ENCODE measurements at regions not wholly inside any gene's neighbourhood (a gene's known extent, or its start where the extent isn't known, plus 50 kb on each side); places are given as distances from the start of the nearest gene placed in this dataset.

DNA sequence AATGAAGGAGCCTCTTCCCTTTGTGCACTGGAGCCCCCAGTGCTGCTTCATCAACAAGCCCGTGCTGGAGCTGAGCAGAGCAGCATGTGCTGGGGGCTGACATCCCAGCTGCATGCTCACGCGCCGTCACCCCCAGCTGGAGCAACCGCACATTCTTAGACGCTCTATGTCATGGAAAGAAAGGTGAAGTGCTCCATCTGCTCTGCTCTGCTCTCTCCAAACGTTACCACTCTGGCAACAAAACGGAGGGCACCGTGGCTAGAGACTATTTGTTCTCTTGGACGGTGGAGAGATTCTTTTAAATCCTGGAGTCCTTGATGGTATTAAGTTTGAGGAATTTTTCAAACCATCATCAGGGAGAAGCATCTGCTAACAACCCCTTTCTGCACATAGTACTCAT is 208.4 kb downstream of the C12orf75 start:
- Histone ChIP-seq H2BK5ac (ENCODE audit: low read depth, low read length, poor library complexity) (no peak overlapping the region), H2AFZ (ENCODE audit: insufficient read depth, low read length, poor library complexity) (no peak overlapping the region), H4K8ac (ENCODE audit: low read depth, low read length) (no peak overlapping the region), H3K14ac (ENCODE audit: low read length) (no peak overlapping the region), H3K9ac (ENCODE audit: low read length) (no peak overlapping the region), H3K4me2 (ENCODE audit: low read length) (no peak overlapping the region), H3K4me3 (ENCODE audit: low read depth, low read length) (no peak overlapping the region), H3K4me1 (ENCODE audit: control insufficient read depth in 1 of 2, insufficient read depth in 2 of 2, low read length in 2 of 2) (no peaks in the 10 kb centered on the region), H3K9me3 (ENCODE audit: insufficient read depth, low read depth, low read length) (peaks cover 15% of the 10 kb centered on the region), H3K36me3 (ENCODE audit: control insufficient read depth in 1 of 2, insufficient read depth in 2 of 2, low read length in 2 of 2) (no peaks in the 10 kb centered on the region), H2AK5ac (ENCODE audit: low read length) (no peak overlapping the region), H3K4ac (ENCODE audit: low read depth, low read length) (no peak overlapping the region), H3K23ac (ENCODE audit: low read length) (no peak overlapping the region), H3K79me2 (ENCODE audit: control insufficient read depth, insufficient read depth, low read length, poor library complexity) (no peaks in the 10 kb centered on the region), H2BK12ac (ENCODE audit: low read length) (no peak overlapping the region), H2BK120ac (ENCODE audit: insufficient read depth, low read length, poor library complexity) (no peak overlapping the region), H3K27me3 (ENCODE audit: insufficient read depth, low read length) (no peaks in the 10 kb centered on the region), H3K18ac (ENCODE audit: low read length) (no peak overlapping the region), H4K91ac (ENCODE audit: low read depth, low read length) (no peak overlapping the region), H4K12ac (ENCODE audit: low read depth, low read length) (no peak overlapping the region), H3K27ac (ENCODE audit: low read depth, low read length) (no peak overlapping the region), H3K79me1 (ENCODE audit: low read length) (no peaks in the 10 kb centered on the region)
- DNase-seq = no peak
- WGBS (ENCODE audit: extremely low coverage, insufficient coverage, insufficient read length) = no CpG with 5 or more reads among the region's 10 CpGs

GRCh38 chr12:105539735-105540134 is 209.2 kb downstream of the C12orf75 start:
- no peak overlapping the region for H4K12ac ChIP-seq (ENCODE audit: low read depth, low read length)
- no peaks in the 10 kb centered on the region for H3K79me1 ChIP-seq (ENCODE audit: low read length)
- WGBS (ENCODE audit: extremely low coverage, insufficient coverage, insufficient read length) = no CpG with 5 or more reads among the region's 3 CpGs
- DNase-seq = no peak
- peaks cover 15% of the 10 kb centered on the region for H3K9me3 ChIP-seq (ENCODE audit: insufficient read depth, low read depth, low read length)
- no peak overlapping the region for H3K23ac ChIP-seq (ENCODE audit: low read length)
- no peak overlapping the region for H2AFZ ChIP-seq (ENCODE audit: insufficient read depth, low read length, poor library complexity)
- no peak overlapping the region for H3K18ac ChIP-seq (ENCODE audit: low read length)
- H3K79me2 ChIP-seq (ENCODE audit: control insufficient read depth, insufficient read depth, low read length, poor library complexity) = no peaks in the 10 kb centered on the region
- no peak overlapping the region for H2AK5ac ChIP-seq (ENCODE audit: low read length)
- no peak overlapping the region for H4K8ac ChIP-seq (ENCODE audit: low read depth, low read length)
- H3K4me3 ChIP-seq (ENCODE audit: low read depth, low read length) = no peak overlapping the region
- no peaks in the 10 kb centered on the region for H3K27me3 ChIP-seq (ENCODE audit: insufficient read depth, low read length)
- H3K27ac ChIP-seq (ENCODE audit: low read depth, low read length) = no peak overlapping the region
- H4K91ac ChIP-seq (ENCODE audit: low read depth, low read length) = no peak overlapping the region
- H3K14ac ChIP-seq (ENCODE audit: low read length) = no peak overlapping the region
- H3K36me3 ChIP-seq (ENCODE audit: control insufficient read depth in 1 of 2, insufficient read depth in 2 of 2, low read length in 2 of 2) = no peaks in the 10 kb centered on the region
- no peaks in the 10 kb centered on the region for H3K4me1 ChIP-seq (ENCODE audit: control insufficient read depth in 1 of 2, insufficient read depth in 2 of 2, low read length in 2 of 2)
- H3K4me2 ChIP-seq (ENCODE audit: low read length) = no peak overlapping the region
- H3K4ac ChIP-seq (ENCODE audit: low read depth, low read length) = no peak overlapping the region
- no peak overlapping the region for H2BK5ac ChIP-seq (ENCODE audit: low read depth, low read length, poor library complexity)
- H3K9ac ChIP-seq (ENCODE audit: low read length) = no peak overlapping the region
- no peak overlapping the region for H2BK12ac ChIP-seq (ENCODE audit: low read length)
- no peak overlapping the region for H2BK120ac ChIP-seq (ENCODE audit: insufficient read depth, low read length, poor library complexity)

DNA sequence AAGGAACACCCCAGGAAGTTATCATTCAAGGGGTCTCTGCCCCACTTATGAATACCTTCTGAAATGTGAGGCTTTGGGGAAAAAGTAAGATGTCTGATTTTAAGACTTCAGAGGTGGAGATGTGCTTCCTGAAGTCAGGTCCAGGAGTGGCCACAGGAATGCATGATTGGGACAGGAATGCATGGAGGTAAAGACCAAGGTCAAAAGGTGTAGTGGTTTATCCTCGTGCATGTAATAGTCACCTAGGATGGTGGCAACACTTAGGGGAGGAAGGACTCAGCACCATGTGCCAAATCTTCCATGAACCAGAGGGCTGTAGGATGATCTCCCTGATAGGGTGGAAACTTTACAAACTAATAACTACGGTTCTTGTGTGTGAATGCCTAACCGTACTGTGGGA is 217.3 kb downstream of the C12orf75 start:
- H3K23ac ChIP-seq (ENCODE audit: low read length) = no peak overlapping the region
- H3K36me3 ChIP-seq (ENCODE audit: control insufficient read depth in 1 of 2, insufficient read depth in 2 of 2, low read length in 2 of 2) = no peaks in the 10 kb centered on the region
- H3K9ac ChIP-seq (ENCODE audit: low read length) = no peak overlapping the region
- no peak overlapping the region for H2BK120ac ChIP-seq (ENCODE audit: insufficient read depth, low read length, poor library complexity)
- no peak overlapping the region for H2AK5ac ChIP-seq (ENCODE audit: low read length)
- no peak overlapping the region for H2BK5ac ChIP-seq (ENCODE audit: low read depth, low read length, poor library complexity)
- H4K8ac ChIP-seq (ENCODE audit: low read depth, low read length) = no peak overlapping the region
- no peak overlapping the region for H4K91ac ChIP-seq (ENCODE audit: low read depth, low read length)
- H3K27ac ChIP-seq (ENCODE audit: low read depth, low read length) = no peak overlapping the region
- no CpG with 5 or more reads among the region's 3 CpGs for WGBS (ENCODE audit: extremely low coverage, insufficient coverage, insufficient read length)
- H4K12ac ChIP-seq (ENCODE audit: low read depth, low read length) = no peak overlapping the region
- H3K27me3 ChIP-seq (ENCODE audit: insufficient read depth, low read length) = no peaks in the 10 kb centered on the region
- no peak overlapping the region for H3K18ac ChIP-seq (ENCODE audit: low read length)
- H2BK12ac ChIP-seq (ENCODE audit: low read length) = no peak overlapping the region
- no peak overlapping the region for H2AFZ ChIP-seq (ENCODE audit: insufficient read depth, low read length, poor library complexity)
- no peak overlapping the region for H3K4ac ChIP-seq (ENCODE audit: low read depth, low read length)
- H3K14ac ChIP-seq (ENCODE audit: low read length) = no peak overlapping the region
- no peak overlapping the region for H3K4me2 ChIP-seq (ENCODE audit: low read length)
- no peaks in the 10 kb centered on the region for H3K4me1 ChIP-seq (ENCODE audit: control insufficient read depth in 1 of 2, insufficient read depth in 2 of 2, low read length in 2 of 2)
- no peaks in the 10 kb centered on the region for H3K79me2 ChIP-seq (ENCODE audit: control insufficient read depth, insufficient read depth, low read length, poor library complexity)
- H3K4me3 ChIP-seq (ENCODE audit: low read depth, low read length) = no peak overlapping the region
- H3K9me3 ChIP-seq (ENCODE audit: insufficient read depth, low read depth, low read length) = peaks cover 5% of the 10 kb centered on the region
- no peak for DNase-seq
- H3K79me1 ChIP-seq (ENCODE audit: low read length) = no peaks in the 10 kb centered on the region

GRCh38 chr12:105548626-105549025 is 218.1 kb downstream of the C12orf75 start:
- H3K9me3 ChIP-seq (ENCODE audit: insufficient read depth, low read depth, low read length) = peaks cover 5% of the 10 kb centered on the region

More at GRCh38 chr12:105548626-105549025, 218.1 kb downstream of the C12orf75 start:
- Histone ChIP-seq H3K9ac (ENCODE audit: low read length) (no peak overlapping the region), H2BK120ac (ENCODE audit: insufficient read depth, low read length, poor library complexity) (no peak overlapping the region), H3K4me1 (ENCODE audit: control insufficient read depth in 1 of 2, insufficient read depth in 2 of 2, low read length in 2 of 2) (no peaks in the 10 kb centered on the region), H2BK12ac (ENCODE audit: low read length) (no peak overlapping the region), H3K36me3 (ENCODE audit: control insufficient read depth in 1 of 2, insufficient read depth in 2 of 2, low read length in 2 of 2) (no peaks in the 10 kb centered on the region), H3K27me3 (ENCODE audit: insufficient read depth, low read length) (no peaks in the 10 kb centered on the region), H3K4ac (ENCODE audit: low read depth, low read length) (no peak overlapping the region), H3K4me2 (ENCODE audit: low read length) (no peak overlapping the region), H3K4me3 (ENCODE audit: low read depth, low read length) (no peak overlapping the region), H4K12ac (ENCODE audit: low read depth, low read length) (no peak overlapping the region), H3K14ac (ENCODE audit: low read length) (no peak overlapping the region), H3K79me1 (ENCODE audit: low read length) (no peaks in the 10 kb centered on the region), H4K91ac (ENCODE audit: low read depth, low read length) (no peak overlapping the region), H3K23ac (ENCODE audit: low read length) (no peak overlapping the region), H3K18ac (ENCODE audit: low read length) (no peak overlapping the region), H2AK5ac (ENCODE audit: low read length) (no peak overlapping the region), H4K8ac (ENCODE audit: low read depth, low read length) (no peak overlapping the region), H3K79me2 (ENCODE audit: control insufficient read depth, insufficient read depth, low read length, poor library complexity) (no peaks in the 10 kb centered on the region), H2AFZ (ENCODE audit: insufficient read depth, low read length, poor library complexity) (no peak overlapping the region), H2BK5ac (ENCODE audit: low read depth, low read length, poor library complexity) (no peak overlapping the region), H3K27ac (ENCODE audit: low read depth, low read length) (no peak overlapping the region)
- DNase-seq = no peak
- no CpG with 5 or more reads among the region's 3 CpGs for WGBS (ENCODE audit: extremely low coverage, insufficient coverage, insufficient read length)
